Stimulated activated CD8-positive, alpha-beta memory T cell treated with anti-CD3 and anti-CD28 coated beads, Interleukin-2, amount 100 ng/mL, for 1 hour (primary cell): ENCODE measurements at regions not wholly inside any gene's neighbourhood (a gene's known extent, or its start where the extent isn't known, plus 50 kb on each side); places are given as distances from the start of the nearest gene placed in this dataset.
"Not testable (repeated sequence)": the region's sequence is repeated elsewhere in the genome, so short reads cannot be mapped to it uniquely, and the experiment has no call there.

ENCODE experiments used
- DNase-seq, 2 donors: peaks; one replicate each; pipeline ENCODE4 v3.0.0-alpha.2; 2020; ENCODE audit warnings: low read depth in 2 of 2

GRCh38 chrX:45823536-45823935, 622.9 kb upstream of the DIPK2B start:
- no peak for DNase-seq

- DNase-seq = no peak
These were observed 621.4 kb upstream of the DIPK2B start for GRCh38 chrX:45822124-45822523.

GRCh38 chrX:45818913-45819312, 618.2 kb upstream of the DIPK2B start:
- no peak for DNase-seq

- DNase-seq = no peak
These were observed 614.8 kb upstream of the DIPK2B start for GRCh38 chrX:45815441-45815840.

- DNase-seq = no peak
These were observed 610.6 kb upstream of the DIPK2B start for GRCh38 chrX:45811326-45811725.

- DNase-seq = no peak
These were observed 607.1 kb upstream of the DIPK2B start for GRCh38 chrX:45807572-45808425.

- DNase-seq = no peak
These were observed 605.9 kb upstream of the DIPK2B start for GRCh38 chrX:45806410-45807121.

- DNase-seq = no peak
These were observed 603.6 kb upstream of the DIPK2B start for GRCh38 chrX:45804276-45804675.

- DNase-seq = no peak
These were observed 602.8 kb upstream of the DIPK2B start for GRCh38 chrX:45803383-45803921.

GRCh38 chrX:45801554-45801953, 600.9 kb upstream of the DIPK2B start:
- DNase-seq = no peak

GRCh38 chrX:45800746-45801453, 600.2 kb upstream of the DIPK2B start:
- not testable (repeated sequence) for DNase-seq

GRCh38 chrX:45799576-45799975, 598.9 kb upstream of the DIPK2B start:
- DNase-seq = no peak

GRCh38 chrX:45795546-45795945, 594.9 kb upstream of the DIPK2B start:
- no peak for DNase-seq

GRCh38 chrX:45794995-45795337, 594.3 kb upstream of the DIPK2B start:
- DNase-seq = no peak

GRCh38 chrX:45794323-45794994, 593.8 kb upstream of the DIPK2B start:
- no peak for DNase-seq

GRCh38 chrX:45788941-45789348, 588.3 kb upstream of the DIPK2B start:
- DNase-seq = no peak

GRCh38 chrX:45788315-45788714, 587.6 kb upstream of the DIPK2B start:
- DNase-seq = no peak

GRCh38 chrX:45784590-45784989, 583.9 kb upstream of the DIPK2B start:
- no peak for DNase-seq

GRCh38 chrX:45783002-45783401, 582.3 kb upstream of the DIPK2B start:
- no peak for DNase-seq

- DNase-seq = no peak
These were observed 581.4 kb upstream of the DIPK2B start for GRCh38 chrX:45781901-45782553.

GRCh38 chrX:45778616-45779015, 577.9 kb upstream of the DIPK2B start:
- no peak for DNase-seq
